T-helper 2 cell treated with Interferon-gamma antibody and Interleukin-4, amounts not matched to agents 5 μg/mL and 100 μg/mL, for 36 hours (primary cell): ENCODE measurements at regions not wholly inside any gene's neighbourhood (a gene's known extent, or its start where the extent isn't known, plus 50 kb on each side); places are given as distances from the start of the nearest gene placed in this dataset.
"Not testable (repeated sequence)": the region's sequence is repeated elsewhere in the genome, so short reads cannot be mapped to it uniquely, and the experiment has no call there.

Source experiments
- DNase-seq: peaks from one replicate; pipeline ENCODE4 v3.0.0; 2021; ENCODE audit warnings: low spot score
- H3K27ac Mint-ChIP-seq: one replicate; pipeline ENCODE4 v1.8.0; 2021; ENCODE audit warnings: mild to moderate bottlenecking, mixed read lengths
- H3K27me3 Mint-ChIP-seq: one replicate; pipeline ENCODE4 v1.8.0; 2021; ENCODE audit warnings: low read depth, mixed read lengths
- H3K36me3 Mint-ChIP-seq: one replicate; pipeline ENCODE4 v1.8.0; 2021; ENCODE audit warnings: low read depth, mixed read lengths
- H3K4me1 Mint-ChIP-seq: one replicate; pipeline ENCODE4 v1.8.0; 2021; ENCODE audit warnings: low read depth, mixed read lengths
- H3K4me3 Mint-ChIP-seq: one replicate; pipeline ENCODE4 v1.8.0; 2022; ENCODE audit warnings: mild to moderate bottlenecking, moderate library complexity, mixed read lengths
- H3K9me3 Mint-ChIP-seq: one replicate; pipeline ENCODE4 v1.8.0; 2021; ENCODE audit warnings: mixed read lengths

DNA sequence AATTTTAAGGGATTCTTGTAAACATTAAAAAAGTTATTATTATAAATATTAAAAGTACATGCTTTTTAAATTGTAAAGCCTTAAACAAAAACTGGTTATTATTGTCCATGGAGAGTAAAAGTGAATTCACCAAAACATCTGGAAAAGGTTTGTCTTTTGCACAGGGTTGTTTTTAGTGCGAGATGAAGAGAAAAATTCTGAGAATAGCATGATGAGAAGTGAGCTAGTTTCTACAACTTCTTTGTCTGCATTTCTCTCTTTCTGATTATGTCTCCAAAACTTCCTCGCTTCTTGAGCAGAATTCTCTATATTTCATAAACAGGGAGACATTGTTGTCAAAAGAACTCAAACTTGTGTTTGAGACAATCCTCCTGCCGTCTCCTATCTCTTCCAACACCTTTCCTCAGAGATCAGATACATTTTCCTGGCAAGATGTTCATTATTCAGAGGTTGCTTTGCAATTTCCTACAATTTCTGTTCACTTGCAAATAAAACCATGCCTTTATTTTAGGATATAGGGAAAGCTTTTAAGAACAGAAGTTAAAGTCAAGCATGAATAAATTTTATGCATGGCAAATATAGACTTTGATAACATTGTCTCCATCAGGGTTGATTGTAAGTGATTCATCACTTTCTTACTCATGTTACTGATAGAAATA lies 372.1 kb upstream of the NPVF start:
- Mint-ChIP-seq H3K27ac (no peak overlapping the region), H3K27me3 (peaks cover 25% of the 10 kb centered on the region), H3K36me3 (no peaks in the 10 kb centered on the region), H3K9me3 (no peaks in the 10 kb centered on the region), H3K4me3 (no peak overlapping the region), H3K4me1 (peaks cover 11% of the 10 kb centered on the region)
- no peak for DNase-seq

GRCh38 chr7:25602730-25603426 lies 374.6 kb upstream of the NPVF start:
- not testable (repeated sequence) for DNase-seq, H3K4me1 Mint-ChIP-seq, H3K27ac Mint-ChIP-seq, H3K9me3 Mint-ChIP-seq, H3K36me3 Mint-ChIP-seq
- Mint-ChIP-seq H3K4me3 (peak overlapping the region; percentile 65), H3K27me3 (peaks cover 25% of the 10 kb centered on the region)

DNA sequence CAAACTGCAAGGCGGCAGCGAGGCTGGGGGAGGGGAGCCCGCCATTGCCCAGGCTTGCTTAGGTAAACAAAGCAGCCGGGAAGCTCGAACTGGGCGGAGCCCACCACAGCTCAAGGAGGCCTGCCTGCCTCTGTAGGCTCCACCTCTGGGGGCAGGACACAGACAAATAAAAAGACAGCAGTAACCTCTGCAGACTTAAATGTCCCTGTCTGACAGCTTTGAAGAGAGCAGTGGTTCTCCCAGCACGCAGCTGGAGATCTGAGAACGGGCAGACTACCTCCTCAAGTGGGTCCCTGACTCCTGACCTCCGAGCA lies 375.1 kb upstream of the NPVF start:
- H3K36me3 Mint-ChIP-seq, DNase-seq: not testable (repeated sequence)
- H3K4me3 Mint-ChIP-seq, result peak overlapping the region; percentile 65

DNA sequence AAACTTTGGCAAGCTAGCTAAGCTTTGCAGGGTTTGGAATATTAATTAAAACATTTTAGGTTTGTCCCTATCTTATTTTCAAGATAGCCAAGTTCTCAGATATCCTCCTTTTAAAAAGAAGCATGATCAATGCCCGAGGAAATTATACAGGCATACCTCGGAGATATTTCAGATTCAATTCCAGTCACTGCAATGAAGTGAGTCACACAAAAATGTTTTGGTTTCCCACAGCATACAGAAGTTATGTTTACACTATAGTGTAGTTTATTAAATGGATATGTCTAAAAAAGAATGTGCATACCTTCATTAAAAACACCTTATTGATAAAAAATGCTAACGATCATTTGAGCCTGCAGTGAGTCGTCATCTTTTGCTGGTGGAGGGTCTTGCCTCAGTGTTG lies 382.9 kb upstream of the NPVF start:
- no peak overlapping the region for H3K4me3 Mint-ChIP-seq
- H3K36me3 Mint-ChIP-seq, result no peaks in the 10 kb centered on the region
- H3K4me1 Mint-ChIP-seq, result no peaks in the 10 kb centered on the region
- H3K9me3 Mint-ChIP-seq, result peaks cover 4% of the 10 kb centered on the region
- no peak for DNase-seq
- peaks cover 13% of the 10 kb centered on the region for H3K27me3 Mint-ChIP-seq
- H3K27ac Mint-ChIP-seq, result no peak overlapping the region

More for the DNA sequence above, 375.1 kb upstream of the NPVF start:
- H3K27me3 Mint-ChIP-seq, result peaks cover 22% of the 10 kb centered on the region
- not testable (repeated sequence) for H3K4me1 Mint-ChIP-seq, H3K27ac Mint-ChIP-seq, H3K9me3 Mint-ChIP-seq

GRCh38 chr7:25613912-25614311 lies 385.6 kb upstream of the NPVF start:
- Mint-ChIP-seq H3K9me3 (peaks cover 4% of the 10 kb centered on the region), H3K36me3 (no peaks in the 10 kb centered on the region), H3K4me1 (no peaks in the 10 kb centered on the region), H3K27me3 (peaks cover 13% of the 10 kb centered on the region), H3K27ac (no peak overlapping the region), H3K4me3 (no peak overlapping the region)
- DNase-seq, result no peak

- peaks cover 4% of the 10 kb centered on the region for H3K9me3 Mint-ChIP-seq
- no peaks in the 10 kb centered on the region for H3K36me3 Mint-ChIP-seq
- peaks cover 13% of the 10 kb centered on the region for H3K27me3 Mint-ChIP-seq
- no peak for DNase-seq
- H3K27ac Mint-ChIP-seq, result no peak overlapping the region
- no peaks in the 10 kb centered on the region for H3K4me1 Mint-ChIP-seq
- no peak overlapping the region for H3K4me3 Mint-ChIP-seq
Measured at GRCh38 chr7:25614415-25614814, 386.1 kb upstream of the NPVF start.

DNA sequence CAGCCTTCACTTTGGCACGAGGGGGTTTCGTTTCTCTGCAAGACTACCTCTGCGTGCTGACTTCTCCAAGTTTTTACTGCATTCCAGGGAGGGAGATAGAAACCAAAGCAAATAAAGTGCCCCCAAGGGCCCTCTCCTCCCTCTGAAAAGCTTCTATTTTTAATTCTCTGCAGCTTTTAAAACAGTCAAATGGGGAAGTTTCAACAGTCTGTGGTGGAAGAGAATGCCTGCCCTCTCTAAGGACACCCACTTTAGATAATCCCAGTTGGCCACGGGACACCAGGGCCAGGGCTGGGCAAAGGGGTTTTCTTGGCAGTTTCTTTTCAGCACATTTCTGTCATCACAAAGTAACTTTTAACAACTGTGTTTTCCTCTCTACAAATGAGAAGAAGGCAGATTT lies 386.7 kb upstream of the NPVF start:
- H3K9me3 Mint-ChIP-seq, result peaks cover 4% of the 10 kb centered on the region
- H3K36me3 Mint-ChIP-seq, result no peaks in the 10 kb centered on the region
- peaks cover 2% of the 10 kb centered on the region for H3K4me1 Mint-ChIP-seq
- H3K27ac Mint-ChIP-seq, result no peak overlapping the region
- H3K4me3 Mint-ChIP-seq, result no peak overlapping the region
- DNase-seq, result no peak
- H3K27me3 Mint-ChIP-seq, result peaks cover 10% of the 10 kb centered on the region

- peaks cover 10% of the 10 kb centered on the region for H3K27me3 Mint-ChIP-seq
- DNase-seq, result no peak
Measured at GRCh38 chr7:25615593-25615992, 387.3 kb upstream of the NPVF start.

DNA sequence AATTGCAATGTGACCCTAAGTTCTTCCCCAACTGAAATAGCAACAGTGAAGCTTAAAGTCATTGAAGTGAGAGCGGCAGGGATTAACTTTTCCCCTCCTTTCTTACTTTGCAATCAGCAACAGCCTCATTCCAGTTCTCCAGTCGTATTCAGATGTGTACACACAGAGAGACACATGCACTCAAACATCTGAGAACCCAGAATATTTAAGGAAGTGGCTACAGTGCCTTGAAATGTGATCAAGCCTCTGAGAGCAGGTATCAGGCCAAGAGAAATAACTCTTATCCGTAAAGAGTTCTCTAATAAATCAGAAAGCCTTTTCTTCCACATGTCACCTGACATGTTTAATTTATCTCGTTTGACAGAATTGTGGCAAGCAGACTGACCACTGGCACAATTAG lies 388.9 kb upstream of the NPVF start:
- no peak overlapping the region for H3K27ac Mint-ChIP-seq
- H3K27me3 Mint-ChIP-seq, result peaks cover 5% of the 10 kb centered on the region
- no peaks in the 10 kb centered on the region for H3K36me3 Mint-ChIP-seq
- no peak for DNase-seq
- no peak overlapping the region for H3K4me3 Mint-ChIP-seq
- H3K9me3 Mint-ChIP-seq, result peaks cover under 1% of the 10 kb centered on the region
- H3K4me1 Mint-ChIP-seq, result peaks cover 13% of the 10 kb centered on the region

More at GRCh38 chr7:25615593-25615992, 387.3 kb upstream of the NPVF start:
- Mint-ChIP-seq H3K4me1 (peaks cover 8% of the 10 kb centered on the region), H3K4me3 (no peak overlapping the region), H3K36me3 (no peaks in the 10 kb centered on the region), H3K9me3 (peaks cover 4% of the 10 kb centered on the region), H3K27ac (no peak overlapping the region)

DNA sequence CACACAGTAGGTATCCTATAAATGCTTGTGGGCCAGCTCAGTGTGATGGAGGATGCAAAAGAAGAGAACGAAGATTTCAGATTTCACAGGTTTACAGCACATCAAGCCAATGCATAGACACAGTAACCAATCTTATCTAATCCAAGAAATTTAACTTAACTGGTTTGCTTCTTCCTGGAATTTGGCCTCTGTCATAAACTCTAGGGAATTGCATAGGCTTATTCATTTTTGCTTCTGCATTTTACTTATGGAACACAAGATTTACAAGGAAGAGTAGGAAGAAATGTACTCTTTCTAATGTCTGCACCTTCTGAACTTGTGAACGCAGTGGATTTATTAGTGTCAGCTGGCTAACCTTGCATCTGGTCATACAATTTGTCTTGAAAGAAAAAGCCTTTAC lies 389.4 kb upstream of the NPVF start:
- H3K36me3 Mint-ChIP-seq, result no peaks in the 10 kb centered on the region
- H3K9me3 Mint-ChIP-seq, result no peaks in the 10 kb centered on the region
- H3K27ac Mint-ChIP-seq, result no peak overlapping the region
- peaks cover 9% of the 10 kb centered on the region for H3K27me3 Mint-ChIP-seq
- H3K4me1 Mint-ChIP-seq, result peaks cover 13% of the 10 kb centered on the region
- no peak overlapping the region for H3K4me3 Mint-ChIP-seq
- DNase-seq, result no peak

- no peaks in the 10 kb centered on the region for H3K36me3 Mint-ChIP-seq
- DNase-seq, result no peak
- H3K27ac Mint-ChIP-seq, result no peak overlapping the region
- peaks cover 13% of the 10 kb centered on the region for H3K4me1 Mint-ChIP-seq
- no peak overlapping the region for H3K4me3 Mint-ChIP-seq
- H3K9me3 Mint-ChIP-seq, result no peaks in the 10 kb centered on the region
- peaks cover 9% of the 10 kb centered on the region for H3K27me3 Mint-ChIP-seq
Measured at GRCh38 chr7:25619381-25619780, 391.1 kb upstream of the NPVF start.

- H3K4me1 Mint-ChIP-seq, result peaks cover 13% of the 10 kb centered on the region
- no peaks in the 10 kb centered on the region for H3K36me3 Mint-ChIP-seq
- H3K9me3 Mint-ChIP-seq, result no peaks in the 10 kb centered on the region
- H3K27me3 Mint-ChIP-seq, result peaks cover 7% of the 10 kb centered on the region
- peak overlapping the region; percentile 63 for H3K27ac Mint-ChIP-seq
- peak overlapping the region; percentile 62 for H3K4me3 Mint-ChIP-seq
- DNase-seq, result peak; percentile 12
Measured at GRCh38 chr7:25619963-25620799, 391.9 kb upstream of the NPVF start.

DNA sequence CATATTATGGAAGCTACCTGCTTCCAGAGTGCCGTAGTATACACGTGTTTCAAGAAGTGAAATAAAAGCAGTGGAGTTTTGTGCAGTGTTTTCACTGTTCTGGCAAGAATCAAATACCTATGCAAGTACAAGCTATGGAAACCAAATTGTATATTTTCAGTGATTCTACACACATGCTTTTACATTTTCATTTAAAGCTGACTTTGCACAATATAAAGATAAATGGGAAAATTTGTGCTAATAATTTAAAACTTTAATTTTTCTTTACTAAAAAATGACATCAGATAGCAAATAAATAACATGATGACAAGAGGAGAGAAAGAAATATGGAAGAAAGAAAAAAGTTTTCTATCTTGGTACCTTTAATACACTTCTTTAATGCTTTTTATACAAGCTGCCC lies 393.7 kb upstream of the NPVF start:
- H3K4me1 Mint-ChIP-seq, result peaks cover 13% of the 10 kb centered on the region
- peaks cover 10% of the 10 kb centered on the region for H3K27me3 Mint-ChIP-seq
- no peak for DNase-seq
- H3K9me3 Mint-ChIP-seq, result no peaks in the 10 kb centered on the region
- H3K4me3 Mint-ChIP-seq, result no peak overlapping the region
- H3K27ac Mint-ChIP-seq, result no peak overlapping the region
- H3K36me3 Mint-ChIP-seq, result no peaks in the 10 kb centered on the region

DNA sequence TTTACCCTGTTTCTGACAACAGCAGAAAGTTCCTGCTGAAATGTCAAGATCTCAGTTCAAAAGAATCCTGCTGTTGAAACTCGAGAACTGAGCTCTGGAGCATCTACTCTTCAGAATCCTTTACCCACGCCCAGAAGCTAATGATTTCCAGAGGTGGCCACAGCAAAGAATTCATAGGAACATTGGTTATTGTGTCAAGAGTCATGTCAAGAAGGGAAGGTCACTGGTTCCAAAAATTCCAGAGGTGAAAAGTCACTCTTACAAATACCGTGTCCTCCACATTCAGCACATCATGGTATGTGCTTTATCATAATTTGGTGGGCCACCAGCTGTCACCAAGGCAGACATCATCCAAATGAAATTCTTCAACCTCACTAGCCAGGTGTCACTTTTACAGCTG lies 394.4 kb upstream of the NPVF start:
- Mint-ChIP-seq H3K4me3 (no peak overlapping the region), H3K36me3 (no peaks in the 10 kb centered on the region), H3K9me3 (no peaks in the 10 kb centered on the region), H3K4me1 (peaks cover 13% of the 10 kb centered on the region), H3K27ac (no peak overlapping the region), H3K27me3 (peaks cover 10% of the 10 kb centered on the region)
- DNase-seq, result no peak
